Thyroid gland (tissue), 4 donors: ENCODE measurements at regions not wholly inside any gene's neighbourhood (a gene's known extent, or its start where the extent isn't known, plus 50 kb on each side); places are given as distances from the start of the nearest gene placed in this dataset.

Experiments
- CTCF ChIP-seq, 6 experiments: fragments of 200-600 bp in 3 of 6; fragments of 450-650 bp in 3 of 6; sonication (generic) in 3 of 6; IDR thresholded peaks; one replicate each; pipeline ENCODE4 v1.5.1; 2016 to 2019; ENCODE audit warnings: antibody characterized with exemption in 6 of 6, mild to moderate bottlenecking in 2 of 6, inconsistent platforms in 1 of 6, moderate library complexity in 1 of 6
- POLR2A ChIP-seq, 2 donors: fragments of 450-650 bp; IDR thresholded peaks; one replicate each; pipeline ENCODE4 v1.6.1; 2017; ENCODE audit warnings: antibody characterized with exemption in 2 of 2, mild to moderate bottlenecking in 2 of 2, moderate library complexity in 1 of 2

- no peak for TF ChIP-seq POLR2A (IDR thresholded peaks at IDR 0.05)
- no peak for TF ChIP-seq CTCF (IDR thresholded peaks at IDR 0.05)
Measured at GRCh38 chr15:93722165-93722564, 509.2 kb upstream of the MCTP2 start.
